ENCODE measurements at regions not wholly inside any gene's neighbourhood (a gene's known extent, or its start where the extent isn't known, plus 50 kb on each side); places are given as distances from the start of the nearest gene placed in this dataset.

DNA sequence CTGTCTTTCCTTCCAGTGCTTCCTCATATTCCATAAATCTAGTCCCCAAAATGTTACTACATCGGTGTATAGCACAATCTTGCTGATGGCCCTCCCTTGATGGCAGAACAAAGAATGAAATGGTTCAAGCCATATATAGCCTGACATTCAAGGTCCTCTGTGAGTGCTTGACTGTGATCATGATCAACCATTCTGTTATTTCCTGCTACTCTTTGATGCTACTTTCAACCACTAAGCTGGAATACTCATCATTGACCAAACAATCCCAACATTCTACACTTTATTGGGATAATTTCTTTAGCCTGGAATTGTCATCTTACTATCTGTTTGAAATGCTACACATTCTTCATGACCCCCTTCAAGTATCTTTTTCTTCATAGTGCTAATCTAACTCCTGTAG is 633.9 kb downstream of the PLCL1 start:
- Histone ChIP-seq H3K27ac (ENCODE audit: control insufficient read depth, insufficient read depth, low read length) (no peak overlapping the region), H3K27me3 (ENCODE audit: control insufficient read depth, extremely low read depth, insufficient read depth, low read length) (no peaks in the 10 kb centered on the region), H3K4me2 (ENCODE audit: control insufficient read depth, extremely low read depth, insufficient read depth, low read depth, low read length) (no peak overlapping the region), H3K9ac (ENCODE audit: control insufficient read depth, extremely low read depth, insufficient read depth, low read length) (no peak overlapping the region), H3K4me1 (ENCODE audit: control insufficient read depth, extremely low read depth, insufficient read depth, low read length) (peaks cover 32% of the 10 kb centered on the region), H3K9me3 (ENCODE audit: control insufficient read depth, low read depth, low read length) (no peaks in the 10 kb centered on the region), H3K36me3 (ENCODE audit: control insufficient read depth in 2 of 2, extremely low read depth in 1 of 2, insufficient read depth in 2 of 2, low read length in 2 of 2) (no peaks in the 10 kb centered on the region), H3K9me1 (ENCODE audit: control insufficient read depth, extremely low read depth, insufficient read depth, low read length) (no peaks in the 10 kb centered on the region), H2AFZ (ENCODE audit: control insufficient read depth, low read length) (no peak overlapping the region), H3K79me2 (ENCODE audit: control insufficient read depth, insufficient read depth, low read length) (no peaks in the 10 kb centered on the region), H4K20me1 (ENCODE audit: control insufficient read depth, extremely low read depth, insufficient read depth, low read length) (no peaks in the 10 kb centered on the region), H3K4me3 (ENCODE audit: control insufficient read depth in 2 of 3, extremely low read depth in 1 of 3, insufficient read depth in 2 of 3, low read depth in 1 of 3, low read length in 3 of 3) (no peak overlapping the region)
- FAIRE-seq (no peak), DNase-seq (ENCODE audit: low read depth, low spot score) (no peak)
- dilution Hi-C loops (cut with MboI; ENCODE audit: extremely low pct_ligation_motif_present, low sequenced_read_pairs): no loop called here
- TF ChIP-seq, protein P1, sequence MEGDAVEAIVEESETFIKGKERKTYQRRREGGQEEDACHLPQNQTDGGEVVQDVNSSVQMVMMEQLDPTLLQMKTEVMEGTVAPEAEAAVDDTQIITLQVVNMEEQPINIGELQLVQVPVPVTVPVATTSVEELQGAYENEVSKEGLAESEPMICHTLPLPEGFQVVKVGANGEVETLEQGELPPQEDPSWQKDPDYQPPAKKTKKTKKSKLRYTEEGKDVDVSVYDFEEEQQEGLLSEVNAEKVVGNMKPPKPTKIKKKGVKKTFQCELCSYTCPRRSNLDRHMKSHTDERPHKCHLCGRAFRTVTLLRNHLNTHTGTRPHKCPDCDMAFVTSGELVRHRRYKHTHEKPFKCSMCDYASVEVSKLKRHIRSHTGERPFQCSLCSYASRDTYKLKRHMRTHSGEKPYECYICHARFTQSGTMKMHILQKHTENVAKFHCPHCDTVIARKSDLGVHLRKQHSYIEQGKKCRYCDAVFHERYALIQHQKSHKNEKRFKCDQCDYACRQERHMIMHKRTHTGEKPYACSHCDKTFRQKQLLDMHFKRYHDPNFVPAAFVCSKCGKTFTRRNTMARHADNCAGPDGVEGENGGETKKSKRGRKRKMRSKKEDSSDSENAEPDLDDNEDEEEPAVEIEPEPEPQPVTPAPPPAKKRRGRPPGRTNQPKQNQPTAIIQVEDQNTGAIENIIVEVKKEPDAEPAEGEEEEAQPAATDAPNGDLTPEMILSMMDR (optimal IDR thresholded peaks at IDR 0.05 in 1 of 3, IDR thresholded peaks at IDR 0.05 in 1 of 3, conservative IDR thresholded peaks at IDR 0.05 in 1 of 3; ENCODE audit: extremely low read depth in 1 of 3, insufficient read depth in 2 of 3, low read length in 3 of 3): no peak
- no peak for TF ChIP-seq EZH2 (IDR thresholded peaks at IDR 0.05; ENCODE audit: low read length)

DNA sequence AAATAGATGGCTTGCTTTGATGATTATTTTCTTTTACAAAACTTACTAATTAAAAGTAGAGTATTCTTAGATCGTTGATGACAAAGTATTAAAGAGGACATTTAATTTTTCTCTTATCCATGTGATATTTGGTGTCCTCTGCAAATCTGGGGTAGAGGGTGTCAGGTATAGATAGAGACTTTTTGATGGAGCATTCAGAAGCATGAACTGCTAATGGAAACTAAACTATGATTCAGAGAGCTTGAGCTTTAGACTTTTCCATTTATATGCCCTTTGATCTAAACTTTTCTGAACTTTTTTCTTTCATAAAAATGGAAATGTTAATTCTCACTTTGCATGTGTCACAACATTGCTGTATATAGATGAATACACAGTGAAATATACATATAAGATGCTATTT is 619.7 kb downstream of the PLCL1 start:
- Histone ChIP-seq H4K20me1 (ENCODE audit: control insufficient read depth, extremely low read depth, insufficient read depth, low read length) (no peaks in the 10 kb centered on the region), H2AFZ (ENCODE audit: control insufficient read depth, low read length) (no peak overlapping the region)

More for the DNA sequence above, 619.7 kb downstream of the PLCL1 start:
- Histone ChIP-seq H3K27me3 (ENCODE audit: control insufficient read depth, extremely low read depth, insufficient read depth, low read length) (no peaks in the 10 kb centered on the region), H3K27ac (ENCODE audit: control insufficient read depth, insufficient read depth, low read length) (no peak overlapping the region), H3K4me2 (ENCODE audit: control insufficient read depth, extremely low read depth, insufficient read depth, low read depth, low read length) (no peak overlapping the region), H3K9me3 (ENCODE audit: control insufficient read depth, low read depth, low read length) (no peaks in the 10 kb centered on the region), H3K9ac (ENCODE audit: control insufficient read depth, extremely low read depth, insufficient read depth, low read length) (no peak overlapping the region), H3K4me1 (ENCODE audit: control insufficient read depth, extremely low read depth, insufficient read depth, low read length) (no peaks in the 10 kb centered on the region), H3K4me3 (ENCODE audit: control insufficient read depth in 2 of 3, extremely low read depth in 1 of 3, insufficient read depth in 2 of 3, low read depth in 1 of 3, low read length in 3 of 3) (no peak overlapping the region), H3K9me1 (ENCODE audit: control insufficient read depth, extremely low read depth, insufficient read depth, low read length) (no peaks in the 10 kb centered on the region), H3K36me3 (ENCODE audit: control insufficient read depth in 2 of 2, extremely low read depth in 1 of 2, insufficient read depth in 2 of 2, low read length in 2 of 2) (no peaks in the 10 kb centered on the region), H3K79me2 (ENCODE audit: control insufficient read depth, insufficient read depth, low read length) (no peaks in the 10 kb centered on the region)
- dilution Hi-C loops (cut with MboI; ENCODE audit: extremely low pct_ligation_motif_present, low sequenced_read_pairs): no loop called here
- TF ChIP-seq, protein P1 (optimal IDR thresholded peaks at IDR 0.05 in 1 of 3, IDR thresholded peaks at IDR 0.05 in 1 of 3, conservative IDR thresholded peaks at IDR 0.05 in 1 of 3; ENCODE audit: extremely low read depth in 1 of 3, insufficient read depth in 2 of 3, low read length in 3 of 3): no peak
- no peak for TF ChIP-seq EZH2 (IDR thresholded peaks at IDR 0.05; ENCODE audit: low read length)
- FAIRE-seq (no peak), DNase-seq (ENCODE audit: low read depth, low spot score) (no peak)

Measured in keratinocyte (primary cell).